Spleen (tissue), 7 donors: ENCODE measurements at regions not wholly inside any gene's neighbourhood (a gene's known extent, or its start where the extent isn't known, plus 50 kb on each side); places are given as distances from the start of the nearest gene placed in this dataset.

Experiments
- CTCF ChIP-seq, 11 experiments: fragments of 200-600 bp in 7 of 11; fragments of 450-650 bp in 4 of 11; sonication (generic) in 4 of 11; IDR thresholded peaks in 8 of 11; conservative IDR thresholded peaks in 3 of 11; 1 replicate in 7 of 11; 2 replicates in 4 of 11; pipeline versions ENCODE4 v1.4.0 to v1.8.0; 2016 to 2021; ENCODE audit warnings: antibody characterized with exemption in 11 of 11, inconsistent platforms in 4 of 11, mild to moderate bottlenecking in 1 of 11
- POLR2A ChIP-seq, 3 donors: fragments of 450-650 bp; IDR thresholded peaks; one replicate each; pipeline ENCODE4 v1.5.1; 2017; ENCODE audit warnings: antibody characterized with exemption in 3 of 3, mild to moderate bottlenecking in 1 of 3
- POLR2AphosphoS5 ChIP-seq, 3 donors: sonication (generic); formaldehyde crosslinking; IDR thresholded peaks; one replicate each; pipeline ENCODE4 v1.5.1; 2017; ENCODE audit warnings: antibody characterized with exemption in 3 of 3
- donor health status: DM: no; HTN: no; CAD: no; lungs with moderate emphysema.
- donor health status: DM: no; HTN: no; CAD: no.
- donor health status: DM: no; HTN: no; CAD: no.

GRCh38 chr2:204220896-204221295 is 284.3 kb downstream of the ICOS start:
- TF ChIP-seq POLR2A (IDR thresholded peaks at IDR 0.05) = no peak
- TF ChIP-seq CTCF (IDR thresholded peaks at IDR 0.05 in 8 of 11, conservative IDR thresholded peaks at IDR 0.05 in 3 of 11) = no peak
- TF ChIP-seq POLR2AphosphoS5 (IDR thresholded peaks at IDR 0.05) = no peak
